ENCODE measurements at regions not wholly inside any gene's neighbourhood (a gene's known extent, or its start where the extent isn't known, plus 50 kb on each side); places are given as distances from the start of the nearest gene placed in this dataset.

DNA sequence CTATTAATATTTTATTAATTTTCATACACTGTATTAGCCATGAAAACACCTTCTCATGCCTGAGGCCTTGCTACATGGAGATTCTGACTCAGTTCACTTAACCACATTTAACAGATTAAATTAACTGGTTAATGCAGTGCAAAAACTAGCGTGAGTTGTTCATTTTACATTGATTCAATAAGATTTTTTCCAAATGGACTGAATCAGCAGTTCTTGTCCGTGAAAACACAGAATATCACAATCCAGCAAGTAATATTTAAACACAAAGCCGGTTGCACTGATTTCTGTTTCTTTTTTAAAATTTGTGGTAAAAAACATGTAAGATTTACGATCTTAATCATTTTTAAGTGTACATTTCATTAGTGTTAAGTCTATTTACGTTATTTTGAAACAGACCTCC is 118.2 kb upstream of the THUMPD2 start:
- TF ChIP-seq NANOG (IDR thresholded peaks at IDR 0.05; ENCODE audit: borderline replicate concordance) (no peak), ZNF331 (CRISPR knock-in tag; IDR thresholded peaks at IDR 0.05; ENCODE audit: low read depth) (no peak), ZNF114 (CRISPR knock-in tag; IDR thresholded peaks at IDR 0.05) (no peak), REST (IDR thresholded peaks at IDR 0.05; ENCODE audit: unreplicated experiment) (no peak), JUNB (IDR thresholded peaks at IDR 0.05; ENCODE audit: unreplicated experiment) (no peak), ETS1 (IDR thresholded peaks at IDR 0.05) (no peak), CTCF (conservative IDR thresholded peaks at IDR 0.05; ENCODE audit: low read depth in 2 of 2) (no peak), POLR2AphosphoS5 (IDR thresholded peaks at IDR 0.05; ENCODE audit: low read depth) (no peak), CREB1 (CRISPR knock-in tag; IDR thresholded peaks at IDR 0.05; ENCODE audit: low read depth) (no peak), EZH2 (IDR thresholded peaks at IDR 0.05; ENCODE audit: low read depth, unreplicated experiment) (no peak), STAT1 (IDR thresholded peaks at IDR 0.05; ENCODE audit: unreplicated experiment) (no peak), EZH2phosphoT487 (IDR thresholded peaks at IDR 0.05; ENCODE audit: unreplicated experiment) (no peak)
- TF ChIP-seq, protein P1, sequence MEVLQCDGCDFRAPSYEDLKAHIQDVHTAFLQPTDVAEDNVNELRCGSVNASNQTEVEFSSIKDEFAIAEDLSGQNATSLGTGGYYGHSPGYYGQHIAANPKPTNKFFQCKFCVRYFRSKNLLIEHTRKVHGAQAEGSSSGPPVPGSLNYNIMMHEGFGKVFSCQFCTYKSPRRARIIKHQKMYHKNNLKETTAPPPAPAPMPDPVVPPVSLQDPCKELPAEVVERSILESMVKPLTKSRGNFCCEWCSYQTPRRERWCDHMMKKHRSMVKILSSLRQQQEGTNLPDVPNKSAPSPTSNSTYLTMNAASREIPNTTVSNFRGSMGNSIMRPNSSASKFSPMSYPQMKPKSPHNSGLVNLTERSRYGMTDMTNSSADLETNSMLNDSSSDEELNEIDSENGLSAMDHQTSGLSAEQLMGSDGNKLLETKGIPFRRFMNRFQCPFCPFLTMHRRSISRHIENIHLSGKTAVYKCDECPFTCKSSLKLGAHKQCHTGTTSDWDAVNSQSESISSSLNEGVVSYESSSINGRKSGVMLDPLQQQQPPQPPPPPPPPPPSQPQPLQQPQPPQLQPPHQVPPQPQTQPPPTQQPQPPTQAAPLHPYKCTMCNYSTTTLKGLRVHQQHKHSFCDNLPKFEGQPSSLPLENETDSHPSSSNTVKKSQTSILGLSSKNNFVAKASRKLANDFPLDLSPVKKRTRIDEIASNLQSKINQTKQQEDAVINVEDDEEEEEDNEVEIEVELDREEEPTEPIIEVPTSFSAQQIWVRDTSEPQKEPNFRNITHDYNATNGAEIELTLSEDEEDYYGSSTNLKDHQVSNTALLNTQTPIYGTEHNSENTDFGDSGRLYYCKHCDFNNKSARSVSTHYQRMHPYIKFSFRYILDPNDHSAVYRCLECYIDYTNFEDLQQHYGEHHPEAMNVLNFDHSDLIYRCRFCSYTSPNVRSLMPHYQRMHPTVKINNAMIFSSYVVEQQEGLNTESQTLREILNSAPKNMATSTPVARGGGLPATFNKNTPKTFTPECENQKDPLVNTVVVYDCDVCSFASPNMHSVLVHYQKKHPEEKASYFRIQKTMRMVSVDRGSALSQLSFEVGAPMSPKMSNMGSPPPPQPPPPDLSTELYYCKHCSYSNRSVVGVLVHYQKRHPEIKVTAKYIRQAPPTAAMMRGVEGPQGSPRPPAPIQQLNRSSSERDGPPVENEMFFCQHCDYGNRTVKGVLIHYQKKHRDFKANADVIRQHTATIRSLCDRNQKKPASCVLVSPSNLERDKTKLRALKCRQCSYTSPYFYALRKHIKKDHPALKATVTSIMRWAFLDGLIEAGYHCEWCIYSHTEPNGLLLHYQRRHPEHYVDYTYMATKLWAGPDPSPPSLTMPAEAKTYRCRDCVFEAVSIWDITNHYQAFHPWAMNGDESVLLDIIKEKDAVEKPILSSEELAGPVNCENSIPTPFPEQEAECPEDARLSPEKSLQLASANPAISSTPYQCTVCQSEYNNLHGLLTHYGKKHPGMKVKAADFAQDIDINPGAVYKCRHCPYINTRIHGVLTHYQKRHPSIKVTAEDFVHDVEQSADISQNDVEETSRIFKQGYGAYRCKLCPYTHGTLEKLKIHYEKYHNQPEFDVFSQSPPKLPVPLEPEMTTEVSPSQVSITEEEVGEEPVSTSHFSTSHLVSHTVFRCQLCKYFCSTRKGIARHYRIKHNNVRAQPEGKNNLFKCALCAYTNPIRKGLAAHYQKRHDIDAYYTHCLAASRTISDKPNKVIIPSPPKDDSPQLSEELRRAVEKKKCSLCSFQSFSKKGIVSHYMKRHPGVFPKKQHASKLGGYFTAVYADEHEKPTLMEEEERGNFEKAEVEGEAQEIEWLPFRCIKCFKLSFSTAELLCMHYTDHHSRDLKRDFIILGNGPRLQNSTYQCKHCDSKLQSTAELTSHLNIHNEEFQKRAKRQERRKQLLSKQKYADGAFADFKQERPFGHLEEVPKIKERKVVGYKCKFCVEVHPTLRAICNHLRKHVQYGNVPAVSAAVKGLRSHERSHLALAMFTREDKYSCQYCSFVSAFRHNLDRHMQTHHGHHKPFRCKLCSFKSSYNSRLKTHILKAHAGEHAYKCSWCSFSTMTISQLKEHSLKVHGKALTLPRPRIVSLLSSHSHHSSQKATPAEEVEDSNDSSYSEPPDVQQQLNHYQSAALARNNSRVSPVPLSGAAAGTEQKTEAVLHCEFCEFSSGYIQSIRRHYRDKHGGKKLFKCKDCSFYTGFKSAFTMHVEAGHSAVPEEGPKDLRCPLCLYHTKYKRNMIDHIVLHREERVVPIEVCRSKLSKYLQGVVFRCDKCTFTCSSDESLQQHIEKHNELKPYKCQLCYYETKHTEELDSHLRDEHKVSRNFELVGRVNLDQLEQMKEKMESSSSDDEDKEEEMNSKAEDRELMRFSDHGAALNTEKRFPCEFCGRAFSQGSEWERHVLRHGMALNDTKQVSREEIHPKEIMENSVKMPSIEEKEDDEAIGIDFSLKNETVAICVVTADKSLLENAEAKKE (CRISPR knock-in tag; IDR thresholded peaks at IDR 0.05): no peak
- Mint-ChIP-seq H3K27ac (no peak overlapping the region), H3K4me1 (no peaks in the 10 kb centered on the region), H3K4me3 (no peak overlapping the region), H3K27me3 (ENCODE audit: insufficient read depth, low read depth, poor library complexity) (peaks cover 2% of the 10 kb centered on the region), H3K9me3 (peaks cover 27% of the 10 kb centered on the region), H3K36me3 (ENCODE audit: low read depth) (peaks cover 13% of the 10 kb centered on the region)
- no peaks in the 10 kb centered on the region for H3K27me3 ChIP-seq (ENCODE audit: insufficient read depth)
- no peaks in the 10 kb centered on the region for H3K79me2 ChIP-seq (replicated peaks; ENCODE audit: insufficient read depth)
- H3F3A ChIP-seq (replicated peaks; ENCODE audit: low read depth): no peaks in the 10 kb centered on the region
- H4K20me1 ChIP-seq (replicated peaks; ENCODE audit: insufficient read depth): no peaks in the 10 kb centered on the region
- H3K36me3 ChIP-seq (ENCODE audit: insufficient read depth): no peaks in the 10 kb centered on the region
- no peak overlapping the region for H3K27ac ChIP-seq (ENCODE audit: low read depth)
- DNase-seq (ENCODE audit: low spot score) (no peak), ATAC-seq (no peak)
- H3K4me1 ChIP-seq (ENCODE audit: insufficient read depth): no peaks in the 10 kb centered on the region
- no peak overlapping the region for H2AFZ ChIP-seq
- no peak overlapping the region for H3K4me2 ChIP-seq
- peaks cover 9% of the 10 kb centered on the region; the same call in 1 of the 2 replicates for H3K9me2 ChIP-seq (ENCODE audit: insufficient read depth)
- H3K4me3 ChIP-seq: no peak overlapping the region

Measured in GM23338 (cell line).